ENCODE measurements at regions not wholly inside any gene's neighbourhood (a gene's known extent, or its start where the extent isn't known, plus 50 kb on each side); places are given as distances from the start of the nearest gene placed in this dataset.

DNA sequence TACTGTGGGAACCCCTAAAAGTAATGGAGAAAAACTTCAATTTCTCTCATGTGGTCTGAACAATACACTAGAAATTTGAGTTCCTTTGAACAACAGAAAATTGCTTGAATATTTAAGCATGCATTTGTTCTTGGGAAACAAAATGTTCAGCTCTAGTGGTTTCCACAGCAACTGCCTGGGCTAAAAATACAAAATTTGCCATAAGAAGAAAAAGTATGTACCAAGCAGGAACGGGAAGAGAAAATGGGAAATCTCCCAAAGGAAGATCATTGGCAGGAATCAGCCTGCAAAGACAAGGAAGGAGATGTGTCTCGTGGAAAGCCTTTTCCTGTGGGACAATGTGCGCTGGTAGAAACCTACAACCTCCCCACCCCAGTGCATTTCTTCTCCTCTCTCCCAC is 119.0 kb upstream of the DPT start:
- H3K27ac Mint-ChIP-seq (ENCODE audit: unreplicated experiment) = no peak overlapping the region
- TF ChIP-seq, protein P1, sequence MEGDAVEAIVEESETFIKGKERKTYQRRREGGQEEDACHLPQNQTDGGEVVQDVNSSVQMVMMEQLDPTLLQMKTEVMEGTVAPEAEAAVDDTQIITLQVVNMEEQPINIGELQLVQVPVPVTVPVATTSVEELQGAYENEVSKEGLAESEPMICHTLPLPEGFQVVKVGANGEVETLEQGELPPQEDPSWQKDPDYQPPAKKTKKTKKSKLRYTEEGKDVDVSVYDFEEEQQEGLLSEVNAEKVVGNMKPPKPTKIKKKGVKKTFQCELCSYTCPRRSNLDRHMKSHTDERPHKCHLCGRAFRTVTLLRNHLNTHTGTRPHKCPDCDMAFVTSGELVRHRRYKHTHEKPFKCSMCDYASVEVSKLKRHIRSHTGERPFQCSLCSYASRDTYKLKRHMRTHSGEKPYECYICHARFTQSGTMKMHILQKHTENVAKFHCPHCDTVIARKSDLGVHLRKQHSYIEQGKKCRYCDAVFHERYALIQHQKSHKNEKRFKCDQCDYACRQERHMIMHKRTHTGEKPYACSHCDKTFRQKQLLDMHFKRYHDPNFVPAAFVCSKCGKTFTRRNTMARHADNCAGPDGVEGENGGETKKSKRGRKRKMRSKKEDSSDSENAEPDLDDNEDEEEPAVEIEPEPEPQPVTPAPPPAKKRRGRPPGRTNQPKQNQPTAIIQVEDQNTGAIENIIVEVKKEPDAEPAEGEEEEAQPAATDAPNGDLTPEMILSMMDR (IDR thresholded peaks at IDR 0.05; ENCODE audit: unreplicated experiment) = no peak
- H3K27me3 Mint-ChIP-seq (ENCODE audit: unreplicated experiment) = no peaks in the 10 kb centered on the region
- intact Hi-C loops (cut with micrococcal nuclease; ENCODE audit: unreplicated experiment) = loop anchor here (5.0 kb wide), 2 partner anchors 211 to 259 kb away; partner anchors contain the start of gene ATP1B1
- H3K9me3 Mint-ChIP-seq (ENCODE audit: low read depth, unreplicated experiment) = no peaks in the 10 kb centered on the region
- CTCF ChIA-PET = interaction anchor here (0.6 kb wide), 1 partner anchor 631 kb away, joined by 8 read pairs; no protein-coding TSS in a partner anchor
- H3K4me1 Mint-ChIP-seq (ENCODE audit: low read depth, unreplicated experiment) = peaks cover 45% of the 10 kb centered on the region
- BruUV-seq (replicated peaks) = no TSS peak
- no peak for DNase-seq
- no peaks in the 10 kb centered on the region for H3K36me3 Mint-ChIP-seq (ENCODE audit: insufficient read depth, unreplicated experiment)
- H3K4me3 Mint-ChIP-seq (ENCODE audit: low read depth, unreplicated experiment) = no peak overlapping the region

DNA sequence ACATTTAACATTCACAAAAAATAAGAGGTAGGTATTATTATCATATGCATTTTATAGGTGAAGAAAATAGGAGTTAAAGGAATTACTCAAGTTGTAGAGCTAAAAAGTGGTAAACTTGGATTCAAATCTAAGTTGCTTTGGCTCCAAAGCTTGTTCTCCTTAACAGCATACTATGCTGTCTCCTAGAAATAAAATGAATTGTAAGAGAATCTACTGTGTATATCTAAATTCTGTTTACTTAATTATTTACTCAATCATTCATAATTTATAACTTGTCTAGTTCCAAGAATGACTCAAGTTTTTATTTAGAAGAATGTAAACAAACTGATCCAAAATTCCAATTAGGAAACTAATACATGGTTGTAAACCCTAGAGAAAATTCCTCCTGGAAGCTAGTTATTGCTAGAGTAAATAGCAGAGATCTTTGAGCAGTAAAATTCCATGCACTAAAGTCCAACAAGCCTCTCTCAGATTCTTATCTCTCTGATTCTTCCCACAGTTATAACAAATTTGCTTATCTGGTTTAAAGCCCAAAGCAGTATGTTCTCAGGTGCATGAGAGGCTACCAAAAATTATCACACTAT is 132.5 kb upstream of the DPT start:
- TF ChIP-seq, protein P1 (IDR thresholded peaks at IDR 0.05; ENCODE audit: unreplicated experiment) = no peak
- peaks cover 12% of the 10 kb centered on the region for H3K9me3 Mint-ChIP-seq (ENCODE audit: low read depth, unreplicated experiment)
- CTCF ChIA-PET = no interaction called here
- H3K36me3 Mint-ChIP-seq (ENCODE audit: insufficient read depth, unreplicated experiment) = no peaks in the 10 kb centered on the region
- BruUV-seq (replicated peaks) = no TSS peak
- DNase-seq = no peak
- H3K27ac Mint-ChIP-seq (ENCODE audit: unreplicated experiment) = no peak overlapping the region
- H3K4me1 Mint-ChIP-seq (ENCODE audit: low read depth, unreplicated experiment) = no peaks in the 10 kb centered on the region
- H3K27me3 Mint-ChIP-seq (ENCODE audit: unreplicated experiment) = no peaks in the 10 kb centered on the region
- no peak overlapping the region for H3K4me3 Mint-ChIP-seq (ENCODE audit: low read depth, unreplicated experiment)
- intact Hi-C loops (cut with micrococcal nuclease; ENCODE audit: unreplicated experiment) = no loop called here

DNA sequence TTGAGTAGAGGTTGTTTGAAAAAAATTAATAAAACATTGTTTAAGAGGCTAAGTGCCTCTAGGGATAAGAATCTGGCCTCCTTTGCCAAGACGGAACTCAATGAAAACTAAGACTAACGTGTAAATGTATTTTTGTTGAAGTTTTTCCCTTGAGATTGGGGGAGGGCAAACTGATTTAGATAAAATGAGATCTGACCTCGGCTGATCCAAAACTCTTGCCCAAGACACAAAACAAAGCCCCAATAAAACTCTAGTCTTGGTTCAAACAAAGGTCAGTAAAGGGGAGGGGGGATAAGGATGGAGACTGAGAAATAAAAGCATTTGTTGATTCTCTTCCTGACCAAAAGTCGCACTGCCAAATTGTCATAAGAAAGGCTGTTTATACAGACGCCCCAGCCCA is 134.8 kb upstream of the DPT start:
- CTCF ChIA-PET = no interaction called here

DNA sequence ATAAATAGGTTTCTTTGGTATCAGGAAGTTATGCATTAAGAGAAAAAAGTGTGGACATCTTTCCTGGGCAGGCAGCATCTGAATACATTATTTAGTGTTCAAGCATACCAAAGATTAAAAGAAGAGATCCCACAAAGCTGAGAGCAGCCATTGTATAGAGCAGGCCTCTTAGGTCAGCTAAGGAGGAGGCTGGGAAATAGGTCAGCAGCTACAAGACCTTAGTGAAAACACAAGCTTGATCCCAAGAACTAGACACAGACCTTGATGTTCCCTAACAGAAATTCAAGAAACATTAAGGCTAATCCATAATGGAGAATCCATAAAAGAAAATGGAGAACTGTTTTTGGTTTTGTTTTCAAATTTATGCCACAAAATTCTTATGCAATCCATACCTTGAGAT is 135.3 kb upstream of the DPT start:
- CTCF ChIA-PET = no interaction called here
- no peak for DNase-seq
- TF ChIP-seq, protein P1 (IDR thresholded peaks at IDR 0.05; ENCODE audit: unreplicated experiment) = no peak
- Mint-ChIP-seq H3K27ac (ENCODE audit: unreplicated experiment) (no peak overlapping the region), H3K4me3 (ENCODE audit: low read depth, unreplicated experiment) (no peak overlapping the region), H3K9me3 (ENCODE audit: low read depth, unreplicated experiment) (peaks cover 13% of the 10 kb centered on the region), H3K36me3 (ENCODE audit: insufficient read depth, unreplicated experiment) (no peaks in the 10 kb centered on the region), H3K27me3 (ENCODE audit: unreplicated experiment) (no peaks in the 10 kb centered on the region), H3K4me1 (ENCODE audit: low read depth, unreplicated experiment) (peaks cover 12% of the 10 kb centered on the region)
- intact Hi-C loops (cut with micrococcal nuclease; ENCODE audit: unreplicated experiment) = no loop called here
- no TSS peak for BruUV-seq (replicated peaks)

More for the DNA sequence above, 134.8 kb upstream of the DPT start:
- Mint-ChIP-seq H3K36me3 (ENCODE audit: insufficient read depth, unreplicated experiment) (no peaks in the 10 kb centered on the region), H3K4me1 (ENCODE audit: low read depth, unreplicated experiment) (peaks cover 12% of the 10 kb centered on the region), H3K27ac (ENCODE audit: unreplicated experiment) (no peak overlapping the region), H3K27me3 (ENCODE audit: unreplicated experiment) (no peaks in the 10 kb centered on the region), H3K9me3 (ENCODE audit: low read depth, unreplicated experiment) (peaks cover 16% of the 10 kb centered on the region), H3K4me3 (ENCODE audit: low read depth, unreplicated experiment) (no peak overlapping the region)
- no TSS peak for BruUV-seq (replicated peaks)
- intact Hi-C loops (cut with micrococcal nuclease; ENCODE audit: unreplicated experiment) = no loop called here
- TF ChIP-seq, protein P1 (IDR thresholded peaks at IDR 0.05; ENCODE audit: unreplicated experiment) = no peak
- no peak for DNase-seq

All from Calu3 (cell line).